ENCODE measurements at regions not wholly inside any gene's neighbourhood (a gene's known extent, or its start where the extent isn't known, plus 50 kb on each side); places are given as distances from the start of the nearest gene placed in this dataset.

- TF ChIP-seq CTCF (IDR thresholded peaks at IDR 0.05) = no peak
- no peak for TF ChIP-seq TCF7L2 (IDR thresholded peaks at IDR 0.05; ENCODE audit: low read depth, low read length)
- no peak for TF ChIP-seq POLR2AphosphoS5 (IDR thresholded peaks at IDR 0.05; ENCODE audit: low read depth, low read length)
- TF ChIP-seq REST (IDR thresholded peaks at IDR 0.05; ENCODE audit: insufficient read depth in 1 of 2, low read depth in 2 of 2, low read length in 1 of 2) = no peak
- no peak for TF ChIP-seq SIN3A (IDR thresholded peaks at IDR 0.05; ENCODE audit: borderline replicate concordance, insufficient read depth, low read depth, low read length)
These were observed 191.1 kb upstream of the DDI1 start for GRCh38 chr11:103845331-103845730.
